Spleen (tissue), 3 donors: ENCODE measurements at regions not wholly inside any gene's neighbourhood (a gene's known extent, or its start where the extent isn't known, plus 50 kb on each side); places are given as distances from the start of the nearest gene placed in this dataset.

Experiments used
- POLR2A ChIP-seq, 3 donors: fragments of 450-650 bp; IDR thresholded peaks; one replicate each; pipeline ENCODE4 v1.5.1; 2017; ENCODE audit warnings: antibody characterized with exemption in 3 of 3, mild to moderate bottlenecking in 1 of 3
- POLR2AphosphoS5 ChIP-seq, 3 donors: sonication (generic); formaldehyde crosslinking; IDR thresholded peaks; one replicate each; pipeline ENCODE4 v1.5.1; 2017; ENCODE audit warnings: antibody characterized with exemption in 3 of 3

DNA sequence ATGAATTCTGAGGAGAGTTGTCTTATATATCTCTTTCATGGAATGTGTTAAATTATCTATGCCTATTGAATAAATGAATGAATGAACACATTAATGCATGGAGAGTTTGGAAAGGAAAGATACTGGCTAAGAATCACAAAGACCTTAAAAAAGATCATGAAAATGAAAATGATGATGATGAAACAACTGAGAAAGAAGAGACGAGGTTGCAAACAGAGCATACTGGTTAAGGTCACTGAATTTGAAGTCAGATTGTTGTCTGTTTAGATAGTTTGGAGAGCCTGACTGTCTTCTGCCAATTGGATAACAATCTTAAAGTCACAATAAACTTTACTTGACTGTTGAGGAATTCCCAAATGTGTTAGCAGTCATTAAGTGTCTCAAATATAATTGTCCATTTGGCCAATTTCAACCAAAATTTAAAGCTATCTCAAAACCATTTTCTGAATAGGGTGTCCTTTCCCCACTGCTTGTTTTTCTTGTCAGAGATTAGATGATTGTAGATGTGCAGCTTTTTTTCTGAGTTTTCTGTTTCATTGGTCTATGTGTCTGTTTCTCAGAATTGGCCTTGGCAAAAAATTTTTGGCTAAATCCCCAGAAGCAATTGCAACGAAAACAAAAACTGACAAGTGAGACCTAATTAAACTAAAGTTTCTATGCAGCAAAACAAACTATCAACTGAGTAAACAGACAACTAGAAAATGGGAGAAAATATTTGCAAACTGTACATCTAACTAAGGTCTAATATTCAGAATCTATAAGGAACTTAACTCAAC is 132.2 kb downstream of the PTGER3 start:
- no peak for TF ChIP-seq POLR2A (IDR thresholded peaks at IDR 0.05)
- no peak for TF ChIP-seq POLR2AphosphoS5 (IDR thresholded peaks at IDR 0.05)
